OCI-LY7 (cell line): ENCODE measurements at regions not wholly inside any gene's neighbourhood (a gene's known extent, or its start where the extent isn't known, plus 50 kb on each side); places are given as distances from the start of the nearest gene placed in this dataset.

ENCODE experiments used
- BruUV-seq: library from RNA; stranded (reverse); fragments of 400-500 nt; replicated peaks from 2 replicates; lab custom pipeline; 2021; lab: Mats Ljungman, UMichigan
- CTCF ChIA-PET: fragments of 300-600 bp; sonication (Branson Sonifier 250); formaldehyde crosslinking; loops from one replicate; lab custom pipeline; 2022; ENCODE audit warnings: antibody characterized with exemption; ENCODE audit not compliant: unreplicated experiment; lab: Charles Lee
- POLR2A ChIA-PET: fragments of 300-600 bp; sonication (Branson Sonifier 250); formaldehyde crosslinking; loops from one replicate; lab custom pipeline; 2022; ENCODE audit warnings: antibody characterized with exemption; lab: Charles Lee
- DNase-seq: peaks from one replicate; pipeline ENCODE4 v3.0.0-alpha.2; 2015; ENCODE audit warnings: low spot score
- H2AFZ ChIP-seq: fragments of 200-600 bp; sonication (generic), shearing (Covaris generic); 2 replicates; pipeline ENCODE4 v1.6.1; 2014; ENCODE audit warnings: mild to moderate bottlenecking, antibody characterized with exemption, low read length, moderate library complexity
- H3K27ac ChIP-seq: fragments of 200-600 bp; sonication (generic); 2 replicates; pipeline ENCODE4 v1.5.1; 2014; ENCODE audit warnings: mixed run types, low read depth, mild to moderate bottlenecking, moderate library complexity, low read length, inconsistent platforms; ENCODE audit not compliant: poor library complexity, severe bottlenecking
- H3K36me3 ChIP-seq: fragments of 200-600 bp; sonication (generic); 2 replicates; pipeline ENCODE4 v1.6.1; 2014; ENCODE audit warnings: mild to moderate bottlenecking, antibody characterized with exemption, low read length, moderate library complexity, mixed read lengths; ENCODE audit not compliant: insufficient read depth
- H3K4me1 ChIP-seq: fragments of 200-600 bp; sonication (generic); 2 replicates; pipeline ENCODE4 v1.5.1; 2014; ENCODE audit warnings: mild to moderate bottlenecking, low read length; ENCODE audit not compliant: insufficient read depth, poor library complexity, severe bottlenecking
- H3K4me2 ChIP-seq: fragments of 200-600 bp; sonication (generic); 2 replicates; pipeline ENCODE4 v1.6.1; 2014; ENCODE audit warnings: mild to moderate bottlenecking, low read length
- H3K4me3 ChIP-seq: fragments of 200-600 bp; sonication (generic); 2 replicates; pipeline ENCODE4 v1.5.1; 2014; ENCODE audit warnings: mild to moderate bottlenecking, low read depth, low read length; ENCODE audit not compliant: poor library complexity, severe bottlenecking
- H3K79me2 ChIP-seq: fragments of 200-600 bp; sonication (generic); 2 replicates; pipeline ENCODE4 v1.6.1; 2016; ENCODE audit warnings: low read depth, mild to moderate bottlenecking, low read length, moderate library complexity, mixed read lengths; ENCODE audit not compliant: insufficient read depth
- H3K9me2 ChIP-seq: fragments of 200-600 bp; sonication (generic); 2 replicates; pipeline ENCODE4 v1.6.1; 2016; ENCODE audit warnings: mild to moderate bottlenecking, low read length, mixed read lengths; ENCODE audit not compliant: insufficient read depth
- H3K9me3 ChIP-seq: fragments of 200-600 bp; sonication (generic); 2 replicates; pipeline ENCODE4 v1.6.1; 2014; ENCODE audit warnings: mild to moderate bottlenecking, mixed run types, low read length, mixed read lengths
- H4K20me1 ChIP-seq: fragments of 200-600 bp; sonication (generic); 2 replicates; pipeline ENCODE4 v1.6.1; 2014; ENCODE audit warnings: mild to moderate bottlenecking, antibody characterized with exemption, low read length, moderate library complexity, mixed read lengths; ENCODE audit not compliant: insufficient read depth
- CTCF ChIP-seq: fragments of 200-600 bp; sonication (generic); conservative IDR thresholded peaks from 2 replicates; pipeline ENCODE4 v1.5.1; 2014; ENCODE audit warnings: mild to moderate bottlenecking, antibody characterized with exemption, low read length, moderate library complexity, mixed read lengths
- EZH2phosphoT487 ChIP-seq: fragments of 200-600 bp; sonication (generic); IDR thresholded peaks from 2 replicates; pipeline ENCODE4 v1.6.1; 2018; ENCODE audit warnings: low read depth, borderline replicate concordance, mild to moderate bottlenecking, mixed run types, antibody characterized with exemption, low read length, moderate library complexity, mixed read lengths
- intact Hi-C: fragments of 100-400 bp; cut with micrococcal nuclease; formaldehyde crosslinking; loops from one replicate; pipeline ENCODE4 v1.10.0; 2022; ENCODE audit not compliant: unreplicated experiment

DNA sequence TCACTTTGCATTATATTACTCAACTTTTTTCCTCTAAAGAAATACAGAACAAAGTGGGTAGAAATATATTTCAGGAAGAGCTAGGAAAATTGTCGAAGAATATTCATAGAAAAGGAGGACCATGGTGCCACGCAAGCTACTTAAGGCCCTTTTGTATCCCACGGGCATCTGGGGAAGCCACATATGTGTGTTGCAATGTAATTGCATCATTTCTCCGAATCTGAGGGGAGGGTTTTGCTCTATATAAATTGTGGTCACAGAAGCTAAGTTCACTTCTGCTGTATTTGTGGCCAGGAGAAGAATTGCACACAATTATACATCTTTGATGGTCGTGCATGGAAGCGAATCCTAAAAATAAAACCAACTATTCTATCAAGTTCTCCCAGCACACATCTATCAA lies 360.3 kb downstream of the IRS1 start:
- peak; percentile 2 for DNase-seq
- POLR2A ChIA-PET = interaction anchor here (0.8 kb wide), 1 partner anchor 185 kb away, joined by 3 read pairs; no protein-coding TSS in a partner anchor
- Histone ChIP-seq H3K9me2 (no peaks in the 10 kb centered on the region), H2AFZ (no peak overlapping the region), H3K79me2 (no peaks in the 10 kb centered on the region), H3K36me3 (no peaks in the 10 kb centered on the region), H4K20me1 (no peaks in the 10 kb centered on the region), H3K4me3 (no peak overlapping the region), H3K27ac (no peak overlapping the region), H3K4me1 (no peaks in the 10 kb centered on the region), H3K4me2 (no peak overlapping the region), H3K9me3 (no peaks in the 10 kb centered on the region)
- intact Hi-C loops = no loop called here
- TF ChIP-seq EZH2phosphoT487 = no peak
- TF ChIP-seq CTCF = no peak
- no TSS peak for BruUV-seq
- CTCF ChIA-PET = no interaction called here

DNA sequence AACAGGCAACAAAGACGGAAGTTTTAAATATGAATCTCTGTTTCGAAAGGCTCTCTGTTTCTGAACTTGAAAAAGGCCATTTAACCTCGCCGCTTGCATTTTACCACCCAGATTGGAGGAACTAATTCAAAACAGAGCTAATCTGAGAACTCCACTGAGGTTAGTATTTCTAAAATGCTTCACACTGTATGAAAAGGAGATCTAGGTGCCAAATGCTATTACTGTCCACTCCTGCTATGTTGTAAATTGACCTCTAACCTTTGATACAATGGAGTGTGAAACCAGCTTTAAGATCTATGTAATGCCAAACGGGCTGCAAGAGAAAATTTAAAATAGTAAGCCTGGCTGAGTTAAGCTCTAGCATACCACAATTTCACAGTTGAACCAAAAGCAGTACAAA lies 364.5 kb downstream of the IRS1 start:
- no peaks in the 10 kb centered on the region for H3K4me1 ChIP-seq
- H3K79me2 ChIP-seq = no peaks in the 10 kb centered on the region
- no peak overlapping the region for H3K27ac ChIP-seq
- ChIA-PET POLR2A (interaction anchor here (0.7 to 0.9 kb wide), 2 partner anchors 13 to 21 kb away, joined by 3 read pairs; no protein-coding TSS in a partner anchor), CTCF (no interaction called here)
- DNase-seq = no peak
- H2AFZ ChIP-seq = no peak overlapping the region
- no peak overlapping the region for H3K4me3 ChIP-seq
- TF ChIP-seq EZH2phosphoT487 (no peak), CTCF (no peak)
- intact Hi-C loops = no loop called here
- H3K36me3 ChIP-seq = no peaks in the 10 kb centered on the region
- H3K4me2 ChIP-seq = no peak overlapping the region
- no peaks in the 10 kb centered on the region for H4K20me1 ChIP-seq
- H3K9me3 ChIP-seq = no peaks in the 10 kb centered on the region
- no TSS peak for BruUV-seq
- H3K9me2 ChIP-seq = no peaks in the 10 kb centered on the region

DNA sequence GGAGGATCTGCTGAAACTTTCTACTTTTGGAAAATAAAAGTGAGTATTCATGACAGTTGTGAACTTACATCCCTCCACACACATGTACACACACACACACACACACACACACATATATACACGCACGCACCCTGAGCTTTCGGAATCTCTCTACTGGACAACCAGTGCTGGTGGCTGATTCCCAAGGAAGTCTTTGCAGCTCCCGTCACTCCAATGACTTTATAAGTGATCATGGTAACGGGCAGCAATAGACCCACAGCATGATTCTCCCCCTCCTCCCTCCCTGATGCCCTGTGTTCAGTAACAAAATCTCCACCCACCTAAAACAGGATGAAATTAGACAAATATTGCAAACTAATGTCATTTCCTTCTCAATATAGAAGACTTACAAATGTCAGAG lies 364.9 kb downstream of the IRS1 start:
- no peak overlapping the region for H3K4me2 ChIP-seq
- CTCF ChIA-PET = no interaction called here
- DNase-seq = no peak
- no peaks in the 10 kb centered on the region for H4K20me1 ChIP-seq
- no peaks in the 10 kb centered on the region for H3K36me3 ChIP-seq
- H2AFZ ChIP-seq = no peak overlapping the region
- H3K27ac ChIP-seq = no peak overlapping the region
- intact Hi-C loops = no loop called here
- POLR2A ChIA-PET = interaction anchor here (0.7 kb wide), 1 partner anchor 20 kb away, joined by 3 read pairs; no protein-coding TSS in a partner anchor
- no peaks in the 10 kb centered on the region for H3K9me3 ChIP-seq
- H3K9me2 ChIP-seq = no peaks in the 10 kb centered on the region
- no peaks in the 10 kb centered on the region for H3K79me2 ChIP-seq
- BruUV-seq = no TSS peak
- TF ChIP-seq CTCF (no peak), EZH2phosphoT487 (no peak)
- H3K4me3 ChIP-seq = no peak overlapping the region
- no peaks in the 10 kb centered on the region for H3K4me1 ChIP-seq
